GM23248 (cell line): ENCODE measurements at regions not wholly inside any gene's neighbourhood (a gene's known extent, or its start where the extent isn't known, plus 50 kb on each side); places are given as distances from the start of the nearest gene placed in this dataset.

Experiments
- EZH2 ChIP-seq: fragments of 200-600 bp; sonication (generic); IDR thresholded peaks from 2 replicates; pipeline ENCODE4 v1.6.1; 2018; ENCODE audit warnings: antibody characterized with exemption, mild to moderate bottlenecking; ENCODE audit not compliant: insufficient read depth, poor library complexity, severe bottlenecking
- EZH2phosphoT487 ChIP-seq: fragments of 200-600 bp; sonication (generic); IDR thresholded peaks from 2 replicates; pipeline ENCODE4 v1.6.1; 2018; ENCODE audit warnings: antibody characterized with exemption, moderate library complexity, mild to moderate bottlenecking, low read depth; ENCODE audit not compliant: insufficient read depth

- TF ChIP-seq EZH2: no peak
- no peak for TF ChIP-seq EZH2phosphoT487
Measured at GRCh38 chr13:39930544-39931444, 275.3 kb downstream of the COG6 start.
